GM12864 (cell line): ENCODE measurements at regions not wholly inside any gene's neighbourhood (a gene's known extent, or its start where the extent isn't known, plus 50 kb on each side); places are given as distances from the start of the nearest gene placed in this dataset.
"Not testable (repeated sequence)": the region's sequence is repeated elsewhere in the genome, so short reads cannot be mapped to it uniquely, and the experiment has no call there.

Experiments used
- DNase-seq: peaks from one replicate; pipeline ENCODE4 v3.0.0-alpha.2; 2011; ENCODE audit warnings: low read depth
- H3K4me3 ChIP-seq: 2 replicates; pipeline ENCODE4 v1.5.1; 2011; ENCODE audit warnings: mild to moderate bottlenecking, low read depth, low read length, control low read depth
- CTCF ChIP-seq: IDR thresholded peaks from 2 replicates; pipeline ENCODE4 v1.5.1; 2011; ENCODE audit warnings: low read depth, mild to moderate bottlenecking, moderate library complexity, low read length, control low read depth, inconsistent platforms; ENCODE audit errors: missing control alignments

- TF ChIP-seq CTCF: no peak
- no peak for DNase-seq
- no peak overlapping the region for H3K4me3 ChIP-seq
These were observed 113.0 kb upstream of the NR5A2 start for GRCh38 chr1:199914546-199914945.

GRCh38 chr1:199918196-199918769 is 109.2 kb upstream of the NR5A2 start:
- H3K4me3 ChIP-seq: no peak overlapping the region
- no peak for DNase-seq
- no peak for TF ChIP-seq CTCF

GRCh38 chr1:199920635-199921034 is 106.9 kb upstream of the NR5A2 start:
- no peak for TF ChIP-seq CTCF
- DNase-seq: no peak

GRCh38 chr1:199929556-199929955 is 98.0 kb upstream of the NR5A2 start:
- no peak for DNase-seq

More at GRCh38 chr1:199920635-199921034, 106.9 kb upstream of the NR5A2 start:
- H3K4me3 ChIP-seq: no peak overlapping the region

GRCh38 chr1:199930067-199930466 is 97.4 kb upstream of the NR5A2 start:
- not testable (repeated sequence) for DNase-seq, H3K4me3 ChIP-seq

More at GRCh38 chr1:199929556-199929955, 98.0 kb upstream of the NR5A2 start:
- H3K4me3 ChIP-seq: no peak overlapping the region
- TF ChIP-seq CTCF: no peak

GRCh38 chr1:199931666-199932377 is 95.7 kb upstream of the NR5A2 start:
- no peak overlapping the region for H3K4me3 ChIP-seq
- no peak for TF ChIP-seq CTCF
- no peak for DNase-seq

- no peak for DNase-seq
- H3K4me3 ChIP-seq: no peak overlapping the region
- no peak for TF ChIP-seq CTCF
These were observed 95.0 kb upstream of the NR5A2 start for GRCh38 chr1:199932462-199932861.
